HUES6 (cell line): ENCODE measurements at regions not wholly inside any gene's neighbourhood (a gene's known extent, or its start where the extent isn't known, plus 50 kb on each side); places are given as distances from the start of the nearest gene placed in this dataset.
A peak's percentile ranks its signal among the peaks of the same experiment; 100 is the strongest.
"Not testable (repeated sequence)": the region's sequence is repeated elsewhere in the genome, so short reads cannot be mapped to it uniquely, and the experiment has no call there.

Experiments
- H3K27ac ChIP-seq: 2 replicates; pipeline ENCODE4 v1.7.0; 2013; ENCODE audit warnings: low read depth, mild to moderate bottlenecking, low read length, inconsistent platforms
- H3K27me3 ChIP-seq: 2 replicates; pipeline ENCODE4 v1.6.1; 2013; ENCODE audit warnings: low read length; ENCODE audit not compliant: control insufficient read depth, insufficient read depth
- H3K36me3 ChIP-seq: 2 replicates; pipeline ENCODE4 v1.6.1; 2013; ENCODE audit warnings: low read length; ENCODE audit not compliant: control insufficient read depth, insufficient read depth
- H3K4me1 ChIP-seq: 2 replicates; pipeline ENCODE4 v1.6.1; 2013; ENCODE audit warnings: low read length; ENCODE audit not compliant: control insufficient read depth, insufficient read depth
- H3K4me3 ChIP-seq: 2 replicates; pipeline ENCODE4 v1.5.1; 2013; ENCODE audit warnings: low read depth, low read length
- H3K9ac ChIP-seq: one replicate; pipeline ENCODE4 v1.6.1; 2013; ENCODE audit warnings: mild to moderate bottlenecking, low read length
- H3K9me3 ChIP-seq: 2 replicates; pipeline ENCODE4 v1.6.1; 2013; ENCODE audit warnings: low read depth, low read length; ENCODE audit not compliant: control insufficient read depth, insufficient read depth

GRCh38 chr16:76665571-76666275 is 388.5 kb downstream of the CNTNAP4 start:
- Histone ChIP-seq H3K27ac (no peak overlapping the region), H3K4me3 (no peak overlapping the region), H3K27me3 (peaks cover 3% of the 10 kb centered on the region), H3K9ac (no peak overlapping the region), H3K9me3 (no peaks in the 10 kb centered on the region), H3K4me1 (no peaks in the 10 kb centered on the region), H3K36me3 (no peaks in the 10 kb centered on the region)

- H3K27ac ChIP-seq = no peak overlapping the region
- H3K36me3 ChIP-seq = no peaks in the 10 kb centered on the region
- no peaks in the 10 kb centered on the region for H3K9me3 ChIP-seq
- no peak overlapping the region for H3K9ac ChIP-seq
- no peak overlapping the region for H3K4me3 ChIP-seq
- H3K27me3 ChIP-seq = peaks cover 3% of the 10 kb centered on the region
- no peaks in the 10 kb centered on the region for H3K4me1 ChIP-seq
Observed at GRCh38 chr16:76668207-76668725, 391.1 kb downstream of the CNTNAP4 start.

- H3K4me3 ChIP-seq = no peak overlapping the region
- H3K9me3 ChIP-seq = no peaks in the 10 kb centered on the region
- no peaks in the 10 kb centered on the region for H3K4me1 ChIP-seq
- peaks cover under 1% of the 10 kb centered on the region; the same call in 1 of the 2 replicates for H3K27me3 ChIP-seq
- no peaks in the 10 kb centered on the region for H3K36me3 ChIP-seq
- no peak overlapping the region for H3K27ac ChIP-seq
- H3K9ac ChIP-seq = no peak overlapping the region
Observed at GRCh38 chr16:76669288-76669687, 392.1 kb downstream of the CNTNAP4 start.

DNA sequence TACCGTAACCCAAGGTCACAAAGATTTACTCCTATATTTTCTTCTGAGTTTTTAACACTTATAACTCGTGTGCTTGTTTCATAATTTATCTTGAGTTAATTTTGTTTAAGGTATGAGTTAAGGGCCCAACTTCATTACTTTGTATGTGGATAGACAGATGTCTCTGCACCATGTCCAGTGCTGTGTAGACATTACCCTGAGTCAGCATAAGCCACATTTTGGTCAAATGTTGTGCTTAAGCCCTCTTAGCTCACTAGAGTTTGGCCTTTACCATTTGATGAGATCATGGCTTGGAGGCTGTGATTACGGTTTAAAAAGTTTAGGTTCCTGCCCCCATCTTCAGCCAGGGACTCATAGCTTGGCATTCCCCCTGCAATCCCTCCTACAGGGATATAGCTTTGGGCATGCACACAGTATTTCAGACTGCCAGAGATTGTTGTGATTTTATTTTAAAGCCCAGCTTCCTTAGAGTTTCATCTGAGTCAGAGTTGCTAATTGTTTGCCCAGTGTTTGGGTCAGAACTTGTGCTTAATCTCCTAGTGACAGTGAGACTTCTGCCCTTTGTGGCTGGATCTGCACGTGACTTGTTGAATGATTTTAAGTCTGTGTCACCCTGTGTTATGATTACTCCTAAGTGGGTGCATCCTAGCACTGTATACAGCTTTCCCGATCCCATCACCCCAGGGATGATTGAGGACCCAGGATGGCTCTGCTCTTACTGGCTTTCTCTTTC is 393.1 kb downstream of the CNTNAP4 start:
- Histone ChIP-seq H3K9me3 (no peaks in the 10 kb centered on the region), H3K4me3 (no peak overlapping the region), H3K4me1 (no peaks in the 10 kb centered on the region; the same call in 1 of the 2 replicates), H3K36me3 (no peaks in the 10 kb centered on the region), H3K9ac (no peak overlapping the region), H3K27ac (no peak overlapping the region), H3K27me3 (no peaks in the 10 kb centered on the region; the same call in 1 of the 2 replicates)

GRCh38 chr16:76676356-76676755 is 399.2 kb downstream of the CNTNAP4 start:
- Histone ChIP-seq H3K27me3 (no peaks in the 10 kb centered on the region), H3K27ac (no peak overlapping the region), H3K9ac (no peak overlapping the region), H3K9me3 (no peaks in the 10 kb centered on the region), H3K36me3 (no peaks in the 10 kb centered on the region), H3K4me3 (no peak overlapping the region), H3K4me1 (peaks cover 4% of the 10 kb centered on the region; the same call in 1 of the 2 replicates)

GRCh38 chr16:76681296-76681695 is 404.1 kb downstream of the CNTNAP4 start:
- no peaks in the 10 kb centered on the region for H3K36me3 ChIP-seq
- no peak overlapping the region for H3K27ac ChIP-seq
- H3K9me3 ChIP-seq = no peaks in the 10 kb centered on the region
- H3K4me3 ChIP-seq = no peak overlapping the region
- H3K27me3 ChIP-seq = no peaks in the 10 kb centered on the region
- H3K4me1 ChIP-seq = peaks cover 21% of the 10 kb centered on the region
- no peak overlapping the region for H3K9ac ChIP-seq

DNA sequence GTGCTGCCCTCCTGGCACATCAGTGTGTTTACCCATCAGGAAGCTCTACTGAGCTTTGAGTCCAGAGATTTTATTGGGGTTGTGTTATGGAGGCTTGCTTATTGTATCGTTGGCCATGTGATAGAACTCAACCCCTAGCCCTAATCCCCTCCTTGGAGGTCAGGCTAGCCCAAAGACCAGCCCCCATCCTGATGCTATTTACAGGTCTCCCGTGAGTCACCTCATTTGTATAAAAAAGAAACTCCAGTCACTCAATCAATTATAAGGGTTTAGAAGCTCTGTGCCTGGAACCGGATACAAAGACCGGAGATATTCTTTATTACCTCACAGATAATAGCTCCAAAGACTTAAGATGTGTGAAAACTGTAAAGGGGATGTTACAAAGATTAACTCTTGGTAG is 405.9 kb downstream of the CNTNAP4 start:
- Histone ChIP-seq H3K4me1 (peaks cover 17% of the 10 kb centered on the region), H3K9ac (no peak overlapping the region), H3K27me3 (no peaks in the 10 kb centered on the region), H3K36me3 (no peaks in the 10 kb centered on the region), H3K4me3 (peak overlapping the region; percentile 24; the same call in 1 of the 2 replicates), H3K27ac (peak overlapping the region; percentile 44), H3K9me3 (no peaks in the 10 kb centered on the region)

- no peaks in the 10 kb centered on the region; the same call in 1 of the 2 replicates for H3K27me3 ChIP-seq
- no peaks in the 10 kb centered on the region for H3K4me1 ChIP-seq
- no peak overlapping the region for H3K27ac ChIP-seq
- no peaks in the 10 kb centered on the region for H3K9me3 ChIP-seq
- no peak overlapping the region for H3K9ac ChIP-seq
- no peak overlapping the region for H3K4me3 ChIP-seq
- no peaks in the 10 kb centered on the region for H3K36me3 ChIP-seq
Observed at GRCh38 chr16:76696876-76697275, 419.7 kb downstream of the CNTNAP4 start.

- H3K9ac ChIP-seq = no peak overlapping the region
- H3K4me1 ChIP-seq = no peaks in the 10 kb centered on the region
- no peaks in the 10 kb centered on the region for H3K9me3 ChIP-seq
- no peak overlapping the region for H3K27ac ChIP-seq
- no peak overlapping the region for H3K4me3 ChIP-seq
- H3K27me3 ChIP-seq = no peaks in the 10 kb centered on the region; the same call in 1 of the 2 replicates
- no peaks in the 10 kb centered on the region for H3K36me3 ChIP-seq
Observed at GRCh38 chr16:76705892-76706291, 428.7 kb downstream of the CNTNAP4 start.

DNA sequence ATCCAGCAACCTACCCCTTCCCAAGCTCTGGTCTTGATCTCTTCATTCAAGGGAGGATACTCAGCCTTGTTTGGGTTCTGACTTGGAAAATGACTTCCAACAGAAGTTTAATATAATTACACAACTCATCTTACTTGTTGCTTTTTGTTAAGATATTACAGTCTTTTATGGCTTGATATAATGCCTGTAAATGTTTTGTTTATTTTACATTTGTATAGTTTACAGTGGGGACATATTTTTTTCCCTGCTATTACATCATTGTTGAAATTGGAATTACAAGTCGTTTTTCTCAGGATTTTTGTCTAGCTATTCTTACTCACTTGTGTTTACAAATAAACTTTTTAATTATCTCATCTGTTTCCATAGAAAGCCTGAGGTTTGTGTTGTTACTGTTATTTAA is 436.0 kb downstream of the CNTNAP4 start:
- Histone ChIP-seq H3K9me3 (no peaks in the 10 kb centered on the region), H3K4me1 (no peaks in the 10 kb centered on the region), H3K36me3 (no peaks in the 10 kb centered on the region), H3K27ac (no peak overlapping the region), H3K9ac (no peak overlapping the region), H3K4me3 (no peak overlapping the region), H3K27me3 (no peaks in the 10 kb centered on the region)

GRCh38 chr16:76716251-76716650 is 439.1 kb downstream of the CNTNAP4 start:
- not testable (repeated sequence) for H3K36me3 ChIP-seq, H3K27me3 ChIP-seq, H3K27ac ChIP-seq, H3K4me3 ChIP-seq, H3K9ac ChIP-seq, H3K9me3 ChIP-seq, H3K4me1 ChIP-seq
